Retinal pigment epithelial cell (primary cell): ENCODE measurements at regions not wholly inside any gene's neighbourhood (a gene's known extent, or its start where the extent isn't known, plus 50 kb on each side); places are given as distances from the start of the nearest gene placed in this dataset.

Experiments used
- DNase-seq: peaks from one replicate; pipeline ENCODE4 v3.0.0-alpha.2; 2010; ENCODE audit warnings: low read depth
- H3K4me3 ChIP-seq: 2 replicates; pipeline ENCODE4 v1.5.1; 2011; ENCODE audit warnings: mild to moderate bottlenecking, low read length, control low read depth, moderate library complexity
- TF ChIP-seq, protein P1 (sequence below): conservative IDR thresholded peaks from 2 replicates; pipeline ENCODE4 v1.5.1; 2011; ENCODE audit warnings: low read depth, low read length, control low read depth, inconsistent platforms

DNA sequence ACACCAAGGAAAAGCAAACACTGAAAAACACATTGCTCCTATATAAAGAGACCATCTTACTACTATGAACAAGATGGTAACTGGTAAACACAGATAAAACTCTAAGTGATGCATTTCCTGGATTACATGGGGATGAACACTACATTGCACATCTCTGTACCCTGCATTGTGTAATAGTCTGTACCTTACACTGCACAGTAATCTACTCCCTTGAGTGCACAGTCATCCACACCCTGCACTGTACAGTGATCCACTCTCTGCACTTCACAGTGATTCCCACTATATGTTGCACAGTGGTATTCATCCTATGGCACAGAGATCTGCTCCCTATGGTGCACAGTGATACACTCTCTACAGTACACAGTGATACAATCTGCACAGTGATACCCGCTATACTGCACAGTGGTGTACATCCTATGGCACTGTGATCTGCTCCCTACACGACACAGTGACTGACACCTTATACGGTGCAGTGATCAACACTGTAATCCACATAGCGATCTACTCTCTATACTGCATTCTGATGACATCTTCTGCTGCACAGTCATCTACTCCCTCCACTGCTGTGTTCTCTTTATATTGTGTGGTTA is 462.2 kb upstream of the RGPD4 start:
- H3K4me3 ChIP-seq: no peak overlapping the region
- DNase-seq: no peak
- TF ChIP-seq, protein P1, sequence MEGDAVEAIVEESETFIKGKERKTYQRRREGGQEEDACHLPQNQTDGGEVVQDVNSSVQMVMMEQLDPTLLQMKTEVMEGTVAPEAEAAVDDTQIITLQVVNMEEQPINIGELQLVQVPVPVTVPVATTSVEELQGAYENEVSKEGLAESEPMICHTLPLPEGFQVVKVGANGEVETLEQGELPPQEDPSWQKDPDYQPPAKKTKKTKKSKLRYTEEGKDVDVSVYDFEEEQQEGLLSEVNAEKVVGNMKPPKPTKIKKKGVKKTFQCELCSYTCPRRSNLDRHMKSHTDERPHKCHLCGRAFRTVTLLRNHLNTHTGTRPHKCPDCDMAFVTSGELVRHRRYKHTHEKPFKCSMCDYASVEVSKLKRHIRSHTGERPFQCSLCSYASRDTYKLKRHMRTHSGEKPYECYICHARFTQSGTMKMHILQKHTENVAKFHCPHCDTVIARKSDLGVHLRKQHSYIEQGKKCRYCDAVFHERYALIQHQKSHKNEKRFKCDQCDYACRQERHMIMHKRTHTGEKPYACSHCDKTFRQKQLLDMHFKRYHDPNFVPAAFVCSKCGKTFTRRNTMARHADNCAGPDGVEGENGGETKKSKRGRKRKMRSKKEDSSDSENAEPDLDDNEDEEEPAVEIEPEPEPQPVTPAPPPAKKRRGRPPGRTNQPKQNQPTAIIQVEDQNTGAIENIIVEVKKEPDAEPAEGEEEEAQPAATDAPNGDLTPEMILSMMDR: no peak

- TF ChIP-seq, protein P1: no peak
- no peak for DNase-seq
These were observed 452.4 kb upstream of the RGPD4 start for GRCh38 chr2:107374249-107374648.

DNA sequence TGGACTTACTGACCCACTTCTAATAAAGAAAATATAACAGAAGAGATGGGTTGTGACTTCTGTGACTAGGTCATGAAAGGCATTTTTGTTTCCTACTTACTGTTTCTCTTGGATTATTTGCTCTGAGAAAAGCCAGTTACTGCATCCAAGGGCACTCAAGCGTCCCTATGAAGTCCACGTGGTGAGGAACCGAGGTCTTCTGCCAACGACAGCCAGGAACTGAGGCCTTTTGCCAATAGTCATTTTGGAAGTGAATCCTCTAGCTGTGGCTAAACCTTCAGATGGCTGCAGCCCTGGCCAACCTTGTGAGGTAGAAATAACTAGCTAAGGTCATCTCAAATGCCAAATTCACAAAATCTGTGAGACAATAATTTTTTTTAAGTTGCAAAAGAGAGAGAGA is 449.8 kb upstream of the RGPD4 start:
- TF ChIP-seq, protein P1: no peak
- DNase-seq: no peak
- no peak overlapping the region for H3K4me3 ChIP-seq

More at GRCh38 chr2:107374249-107374648, 452.4 kb upstream of the RGPD4 start:
- H3K4me3 ChIP-seq: no peak overlapping the region

DNA sequence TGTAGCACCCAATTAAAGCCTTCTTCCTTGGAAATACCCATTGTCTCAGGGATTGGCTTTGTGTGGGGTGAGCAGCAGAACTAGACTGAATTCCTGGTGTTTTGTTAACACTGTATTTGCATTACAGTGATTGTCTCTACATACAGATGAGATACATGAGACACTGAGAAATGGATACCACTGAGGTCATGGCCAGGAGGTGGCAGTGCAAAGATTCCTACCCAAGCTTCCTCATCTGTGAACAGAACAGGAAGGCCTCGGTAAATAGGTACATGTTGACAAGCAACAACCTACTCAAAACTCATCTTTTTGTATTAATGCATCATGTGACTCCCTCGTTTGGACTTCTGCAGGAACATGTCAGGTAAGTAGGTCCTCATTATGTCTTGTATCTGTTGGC is 445.8 kb upstream of the RGPD4 start:
- no peak for DNase-seq
- H3K4me3 ChIP-seq: no peak overlapping the region
- TF ChIP-seq, protein P1: no peak

DNA sequence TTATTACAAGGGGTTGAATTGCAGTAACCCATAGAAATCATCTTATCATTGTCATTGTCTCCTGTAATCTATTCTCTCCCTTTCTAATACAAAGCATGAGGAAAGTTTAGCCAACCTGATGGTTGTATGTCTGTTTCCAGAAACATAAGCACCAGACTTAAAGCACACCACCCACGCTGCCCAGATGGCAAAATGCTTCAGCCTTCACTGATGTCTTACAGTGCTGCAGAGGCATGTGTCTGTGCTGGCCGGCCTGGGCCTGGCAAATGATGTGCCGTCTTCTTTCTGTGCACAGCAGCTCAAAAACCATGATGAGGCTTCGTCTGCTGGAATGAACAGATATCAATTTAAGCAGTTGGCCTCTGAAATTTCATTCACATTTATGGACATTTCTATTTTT is 443.0 kb upstream of the RGPD4 start:
- no peak for DNase-seq
- no peak overlapping the region for H3K4me3 ChIP-seq
- TF ChIP-seq, protein P1: no peak

DNA sequence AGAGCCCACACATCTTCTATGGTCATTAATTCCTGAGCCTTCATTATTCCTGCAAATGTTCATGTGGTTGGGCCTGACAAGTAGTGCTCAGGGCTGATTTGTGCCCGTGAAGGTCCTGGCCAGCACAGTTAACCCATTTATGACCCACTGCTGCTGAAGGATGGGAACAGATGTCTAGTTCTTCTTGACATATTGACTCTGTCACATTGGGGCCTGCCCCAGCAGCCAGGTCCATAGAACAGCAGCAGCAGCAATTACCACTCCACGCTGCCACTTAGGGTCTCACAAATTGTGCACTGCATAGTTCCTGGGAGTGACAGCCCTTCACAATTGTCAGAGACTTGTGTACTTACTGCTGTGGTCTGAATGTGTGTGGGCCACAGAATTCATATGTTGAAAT is 442.3 kb upstream of the RGPD4 start:
- DNase-seq: no peak
- no peak overlapping the region for H3K4me3 ChIP-seq
- TF ChIP-seq, protein P1: no peak

DNA sequence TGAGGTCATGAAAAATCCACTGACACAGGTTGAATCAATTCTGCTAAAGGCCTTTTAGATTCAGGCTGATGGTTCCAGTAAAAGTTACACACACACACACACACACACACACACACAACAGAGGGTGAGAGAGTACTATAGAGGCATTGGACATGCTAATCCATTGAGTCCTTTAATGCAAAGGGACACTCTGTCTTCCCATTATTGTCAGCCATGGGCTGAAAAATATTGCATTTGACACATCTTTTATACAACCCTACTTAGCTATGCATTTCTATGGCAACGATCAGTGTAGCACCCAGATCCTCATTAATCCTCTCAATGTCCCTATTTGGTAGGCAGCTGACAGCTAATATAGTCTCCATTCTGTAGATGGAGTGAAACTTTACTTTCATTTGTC is 440.8 kb upstream of the RGPD4 start:
- DNase-seq: no peak
- TF ChIP-seq, protein P1: no peak
- H3K4me3 ChIP-seq: no peak overlapping the region
